A673 (cell line): ENCODE measurements at regions not wholly inside any gene's neighbourhood (a gene's known extent, or its start where the extent isn't known, plus 50 kb on each side); places are given as distances from the start of the nearest gene placed in this dataset.

Experiments used
- CTCF ChIP-seq: fragments of 300-800, 200-600 bp; sonication (generic); conservative IDR thresholded peaks from 2 replicates; pipeline ENCODE4 v1.5.1; 2017; ENCODE audit warnings: low read depth, mild to moderate bottlenecking, antibody characterized with exemption, low read length, moderate library complexity, mixed read lengths
- EZH2 ChIP-seq: fragments of 200-600 bp; sonication (generic); IDR thresholded peaks from 2 replicates; pipeline ENCODE4 v1.6.1; 2017; ENCODE audit warnings: borderline replicate concordance, low read depth, mild to moderate bottlenecking, mixed read lengths, antibody characterized with exemption, low read length; ENCODE audit not compliant: poor library complexity, severe bottlenecking

GRCh38 chr1:212507369-212507768 lies 74.6 kb downstream of the NENF start:
- TF ChIP-seq CTCF (no peak), EZH2 (no peak)
